Ishikawa (cell line): ENCODE measurements at regions not wholly inside any gene's neighbourhood (a gene's known extent, or its start where the extent isn't known, plus 50 kb on each side); places are given as distances from the start of the nearest gene placed in this dataset.

Source experiments
- CEBPB ChIP-seq: IDR thresholded peaks from 2 replicates; pipeline ENCODE4 v1.6.1; 2012
- CREB1 ChIP-seq: IDR thresholded peaks from 2 replicates; pipeline ENCODE4 v1.6.1; 2012; ENCODE audit warnings: low read depth
- EGR1 ChIP-seq: IDR thresholded peaks from 2 replicates; pipeline ENCODE4 v1.6.1; 2012
- EP300 ChIP-seq: IDR thresholded peaks from 2 replicates; pipeline ENCODE4 v1.6.1; 2012; ENCODE audit warnings: borderline replicate concordance
- FOXM1 ChIP-seq: IDR thresholded peaks from 2 replicates; pipeline ENCODE4 v1.6.1; 2012; ENCODE audit warnings: low read depth, borderline replicate concordance
- RAD21 ChIP-seq: IDR thresholded peaks from 2 replicates; pipeline ENCODE4 v1.6.1; 2012; ENCODE audit warnings: low read depth
- TAF1 ChIP-seq: IDR thresholded peaks from 2 replicates; pipeline ENCODE4 v1.6.1; 2012; ENCODE audit warnings: low read depth, mild to moderate bottlenecking
- TCF12 ChIP-seq: IDR thresholded peaks from 2 replicates; pipeline ENCODE4 v1.6.1; 2012; ENCODE audit warnings: low read depth
- TEAD4 ChIP-seq: IDR thresholded peaks from 2 replicates; pipeline ENCODE4 v1.6.1; 2012
- ZBTB7A ChIP-seq: IDR thresholded peaks from 2 replicates; pipeline ENCODE4 v1.6.1; 2012; ENCODE audit warnings: low read depth
- TF ChIP-seq, protein P1 (sequence below): IDR thresholded peaks from 2 replicates; pipeline ENCODE4 v1.6.1; 2012; ENCODE audit warnings: low read depth, mild to moderate bottlenecking
- TF ChIP-seq, protein P2 (sequence below): IDR thresholded peaks from 2 replicates; pipeline ENCODE4 v1.6.1; 2012

DNA sequence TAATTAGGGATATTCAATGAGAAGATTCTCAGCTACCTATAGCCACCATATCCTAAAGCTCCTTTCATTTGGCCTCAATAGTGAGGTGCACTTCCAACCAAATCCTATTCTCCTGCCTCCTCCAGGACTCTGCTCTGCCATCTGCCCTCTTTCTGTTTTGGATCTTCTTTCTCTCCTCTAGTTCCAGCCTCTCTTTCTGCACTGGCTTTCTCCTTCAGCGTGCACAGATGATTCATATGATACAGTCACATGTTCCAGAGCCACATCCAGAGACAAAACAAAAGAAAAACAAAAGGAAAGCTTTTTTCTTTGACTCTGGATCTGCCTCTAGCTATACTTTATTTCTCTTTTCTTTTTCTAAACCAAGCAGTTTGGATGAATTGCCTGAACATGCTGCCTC lies 531.9 kb upstream of the MAN1A1 start:
- TF ChIP-seq CEBPB, result no peak
- no peak for TF ChIP-seq EGR1
- TF ChIP-seq, protein P1, sequence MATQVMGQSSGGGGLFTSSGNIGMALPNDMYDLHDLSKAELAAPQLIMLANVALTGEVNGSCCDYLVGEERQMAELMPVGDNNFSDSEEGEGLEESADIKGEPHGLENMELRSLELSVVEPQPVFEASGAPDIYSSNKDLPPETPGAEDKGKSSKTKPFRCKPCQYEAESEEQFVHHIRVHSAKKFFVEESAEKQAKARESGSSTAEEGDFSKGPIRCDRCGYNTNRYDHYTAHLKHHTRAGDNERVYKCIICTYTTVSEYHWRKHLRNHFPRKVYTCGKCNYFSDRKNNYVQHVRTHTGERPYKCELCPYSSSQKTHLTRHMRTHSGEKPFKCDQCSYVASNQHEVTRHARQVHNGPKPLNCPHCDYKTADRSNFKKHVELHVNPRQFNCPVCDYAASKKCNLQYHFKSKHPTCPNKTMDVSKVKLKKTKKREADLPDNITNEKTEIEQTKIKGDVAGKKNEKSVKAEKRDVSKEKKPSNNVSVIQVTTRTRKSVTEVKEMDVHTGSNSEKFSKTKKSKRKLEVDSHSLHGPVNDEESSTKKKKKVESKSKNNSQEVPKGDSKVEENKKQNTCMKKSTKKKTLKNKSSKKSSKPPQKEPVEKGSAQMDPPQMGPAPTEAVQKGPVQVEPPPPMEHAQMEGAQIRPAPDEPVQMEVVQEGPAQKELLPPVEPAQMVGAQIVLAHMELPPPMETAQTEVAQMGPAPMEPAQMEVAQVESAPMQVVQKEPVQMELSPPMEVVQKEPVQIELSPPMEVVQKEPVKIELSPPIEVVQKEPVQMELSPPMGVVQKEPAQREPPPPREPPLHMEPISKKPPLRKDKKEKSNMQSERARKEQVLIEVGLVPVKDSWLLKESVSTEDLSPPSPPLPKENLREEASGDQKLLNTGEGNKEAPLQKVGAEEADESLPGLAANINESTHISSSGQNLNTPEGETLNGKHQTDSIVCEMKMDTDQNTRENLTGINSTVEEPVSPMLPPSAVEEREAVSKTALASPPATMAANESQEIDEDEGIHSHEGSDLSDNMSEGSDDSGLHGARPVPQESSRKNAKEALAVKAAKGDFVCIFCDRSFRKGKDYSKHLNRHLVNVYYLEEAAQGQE, result no peak
- no peak for TF ChIP-seq EP300
- TF ChIP-seq FOXM1, result no peak
- TF ChIP-seq TAF1, result no peak
- TF ChIP-seq RAD21, result no peak
- TF ChIP-seq TCF12, result no peak
- no peak for TF ChIP-seq ZBTB7A
- TF ChIP-seq TEAD4, result no peak
- TF ChIP-seq, protein P2, sequence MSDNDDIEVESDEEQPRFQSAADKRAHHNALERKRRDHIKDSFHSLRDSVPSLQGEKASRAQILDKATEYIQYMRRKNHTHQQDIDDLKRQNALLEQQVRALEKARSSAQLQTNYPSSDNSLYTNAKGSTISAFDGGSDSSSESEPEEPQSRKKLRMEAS, result no peak
- TF ChIP-seq CREB1, result no peak
